ENCODE measurements at regions not wholly inside any gene's neighbourhood (a gene's known extent, or its start where the extent isn't known, plus 50 kb on each side); places are given as distances from the start of the nearest gene placed in this dataset.
"Not testable (repeated sequence)": the region's sequence is repeated elsewhere in the genome, so short reads cannot be mapped to it uniquely, and the experiment has no call there.

DNA sequence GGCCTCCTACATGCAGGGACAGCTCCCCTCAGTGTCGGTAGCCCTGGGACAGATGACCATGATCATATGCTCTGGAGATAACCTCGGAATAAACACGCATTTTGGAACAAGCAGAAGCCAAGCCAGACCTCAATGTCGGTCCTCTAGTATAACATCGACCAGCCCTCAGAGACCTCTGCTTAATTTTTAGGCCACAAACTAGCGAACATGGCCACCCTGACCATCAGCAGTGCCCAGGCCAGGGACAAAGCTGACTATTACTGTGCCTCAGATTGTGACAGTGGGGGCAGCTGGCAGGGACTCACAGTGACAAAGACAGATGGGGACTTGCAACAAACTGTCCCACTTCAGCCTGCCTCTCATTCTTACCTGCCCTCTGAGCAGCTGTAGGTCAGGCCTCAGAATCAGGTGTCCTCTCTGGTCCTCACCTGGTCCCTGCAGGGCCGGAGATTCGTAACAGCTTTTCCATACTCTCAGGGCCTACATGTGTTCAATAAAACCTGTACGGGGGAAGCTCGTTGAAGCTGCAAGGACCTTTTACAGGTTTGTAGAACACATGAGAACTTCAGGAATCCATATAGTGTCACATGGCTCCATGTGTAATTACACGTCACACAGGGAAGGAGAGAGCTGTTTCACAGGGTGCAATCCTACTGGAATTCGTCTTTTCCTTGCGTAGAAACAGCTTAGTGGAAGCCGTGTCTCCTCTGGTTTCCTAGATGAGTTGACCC lies 72.8 kb upstream of the IGLL5 start:
- TF ChIP-seq POLR2A (IDR thresholded peaks at IDR 0.05; ENCODE audit: low read length) = no peak
- TF ChIP-seq GATA1 (IDR thresholded peaks at IDR 0.05; ENCODE audit: low read depth, low read length) = no peak
- DNase-seq = no peak

DNA sequence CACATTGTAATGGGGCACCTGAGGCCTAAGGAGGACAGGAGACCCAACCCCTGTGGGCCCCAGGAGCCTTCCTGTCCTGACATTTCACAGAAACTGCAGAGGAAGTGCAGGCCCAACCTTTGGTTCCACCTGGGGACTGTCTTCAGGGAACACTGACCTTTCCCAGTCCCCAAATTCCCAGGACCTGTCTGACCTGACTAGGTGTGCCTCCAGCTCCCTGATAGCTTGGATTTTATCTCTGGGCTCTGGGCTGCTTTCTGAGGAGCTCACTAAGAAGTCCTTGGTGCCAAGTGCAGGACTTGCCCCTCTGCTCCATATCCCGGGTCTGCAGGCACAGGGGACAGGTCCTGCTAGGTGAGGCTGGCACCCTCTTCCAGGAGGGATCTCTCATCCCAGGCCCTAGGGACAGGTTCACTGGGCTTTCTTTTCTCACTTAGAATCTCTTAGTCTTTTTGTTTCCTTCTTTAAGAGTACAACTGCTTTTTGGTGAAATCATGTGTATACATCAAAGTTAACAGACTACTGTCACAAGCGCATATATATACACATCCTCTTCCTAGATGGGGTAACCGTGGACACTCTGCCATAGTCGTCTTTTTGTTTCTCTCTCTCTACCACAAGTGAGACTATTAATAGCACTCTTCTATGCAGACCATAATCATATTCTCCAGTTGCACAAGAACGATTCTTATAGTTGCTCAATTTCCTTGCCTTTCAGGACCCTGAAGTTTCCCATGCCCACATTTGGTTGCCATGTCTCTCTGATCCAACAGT lies 72.0 kb upstream of the IGLL5 start:
- no peak for TF ChIP-seq POLR2A (IDR thresholded peaks at IDR 0.05; ENCODE audit: low read length)
- TF ChIP-seq GATA1 (IDR thresholded peaks at IDR 0.05; ENCODE audit: low read depth, low read length) = no peak
- no peak for DNase-seq

- no peak for TF ChIP-seq GATA1 (IDR thresholded peaks at IDR 0.05; ENCODE audit: low read depth, low read length)
- TF ChIP-seq POLR2A (IDR thresholded peaks at IDR 0.05; ENCODE audit: low read length) = no peak
- DNase-seq = no peak
Observed at GRCh38 chr22:22816171-22816514, 71.5 kb upstream of the IGLL5 start.

- DNase-seq = no peak
- no peak for TF ChIP-seq POLR2A (IDR thresholded peaks at IDR 0.05; ENCODE audit: low read length)
- no peak for TF ChIP-seq GATA1 (IDR thresholded peaks at IDR 0.05; ENCODE audit: low read depth, low read length)
Observed at GRCh38 chr22:22816766-22817410, 70.7 kb upstream of the IGLL5 start.

- TF ChIP-seq POLR2A (IDR thresholded peaks at IDR 0.05; ENCODE audit: low read length) = no peak
- no peak for TF ChIP-seq GATA1 (IDR thresholded peaks at IDR 0.05; ENCODE audit: low read depth, low read length)
- DNase-seq = no peak
Observed at GRCh38 chr22:22817468-22818201, 70.0 kb upstream of the IGLL5 start.

DNA sequence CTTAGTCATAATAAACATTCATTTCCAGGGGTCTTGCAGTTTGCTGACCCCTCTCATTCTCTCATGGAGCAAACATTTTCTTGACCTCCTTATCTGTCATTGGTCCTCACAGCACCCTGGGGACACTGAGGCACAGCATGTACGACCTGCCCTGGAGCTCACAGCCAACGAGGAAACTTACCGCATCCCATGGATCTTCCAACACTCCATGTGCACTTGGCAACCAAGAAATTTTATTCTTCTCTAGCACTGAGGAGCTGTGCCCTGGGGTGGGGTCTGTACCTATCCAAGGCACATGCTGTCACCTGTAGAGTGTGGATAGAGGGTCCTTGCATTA lies 69.4 kb upstream of the IGLL5 start:
- no peak for DNase-seq
- TF ChIP-seq GATA1 (IDR thresholded peaks at IDR 0.05; ENCODE audit: low read depth, low read length) (no peak), POLR2A (IDR thresholded peaks at IDR 0.05; ENCODE audit: low read length) (no peak)

DNA sequence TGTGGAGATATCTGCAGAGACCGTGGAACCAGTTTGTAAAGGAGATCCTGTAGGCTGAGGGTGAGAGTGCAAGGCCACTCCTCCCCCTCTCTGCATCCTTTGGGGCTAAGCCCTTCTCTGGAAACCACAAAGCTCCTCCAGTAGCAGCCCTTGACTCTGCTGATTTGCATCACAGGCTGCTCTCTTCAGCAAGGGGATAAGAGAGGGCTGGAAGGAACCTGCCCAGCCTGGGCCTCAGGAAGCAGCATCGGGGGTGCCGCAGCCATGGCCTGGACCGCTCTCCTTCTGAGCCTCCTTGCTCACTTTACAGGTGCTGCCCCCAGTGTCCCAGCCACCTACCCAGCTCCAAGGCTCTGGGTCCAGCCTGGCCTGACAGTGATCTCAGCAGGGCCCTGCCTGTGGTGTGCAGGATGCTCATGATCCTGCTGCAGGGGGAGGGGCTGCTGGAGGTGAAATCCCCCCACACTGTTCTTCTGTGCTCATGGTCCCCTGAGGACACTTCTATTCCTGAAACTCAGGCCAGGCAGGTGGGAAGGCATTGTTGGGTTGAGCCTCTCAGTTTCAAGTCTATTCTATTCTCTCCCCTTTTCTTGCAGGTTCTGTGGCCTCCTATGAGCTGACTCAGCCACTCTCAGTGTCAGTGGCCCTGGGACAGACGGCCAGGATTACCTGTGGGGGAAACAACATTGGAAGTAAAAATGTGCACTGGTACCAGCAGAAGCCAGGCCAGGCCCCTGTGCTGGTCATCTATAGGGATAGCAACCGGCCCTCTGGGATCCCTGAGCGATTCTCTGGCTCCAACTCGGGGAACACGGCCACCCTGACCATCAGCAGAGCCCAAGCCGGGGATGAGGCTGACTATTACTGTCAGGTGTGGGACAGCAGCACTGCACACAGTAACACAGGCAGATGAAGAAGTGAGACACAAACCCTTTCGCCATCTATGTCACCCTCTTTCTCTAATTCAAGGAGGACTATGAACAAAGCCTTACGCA lies 68.5 kb upstream of the IGLL5 start:
- TF ChIP-seq POLR2A (IDR thresholded peaks at IDR 0.05; ENCODE audit: low read length) = no peak
- TF ChIP-seq GATA1 (IDR thresholded peaks at IDR 0.05; ENCODE audit: low read depth, low read length) = no peak
- no peak for DNase-seq

GRCh38 chr22:22820076-22820475 lies 67.5 kb upstream of the IGLL5 start:
- TF ChIP-seq POLR2A (IDR thresholded peaks at IDR 0.05; ENCODE audit: low read length) = no peak
- no peak for TF ChIP-seq GATA1 (IDR thresholded peaks at IDR 0.05; ENCODE audit: low read depth, low read length)
- DNase-seq = no peak

GRCh38 chr22:22820626-22821025 lies 67.0 kb upstream of the IGLL5 start:
- no peak for DNase-seq
- no peak for TF ChIP-seq POLR2A (IDR thresholded peaks at IDR 0.05; ENCODE audit: low read length)

GRCh38 chr22:22821340-22821739 lies 66.3 kb upstream of the IGLL5 start:
- DNase-seq = no peak
- TF ChIP-seq GATA1 (IDR thresholded peaks at IDR 0.05; ENCODE audit: low read depth, low read length) (no peak), POLR2A (IDR thresholded peaks at IDR 0.05; ENCODE audit: low read length) (no peak)

- DNase-seq = no peak
Observed at GRCh38 chr22:22822106-22822505, 65.5 kb upstream of the IGLL5 start.

DNA sequence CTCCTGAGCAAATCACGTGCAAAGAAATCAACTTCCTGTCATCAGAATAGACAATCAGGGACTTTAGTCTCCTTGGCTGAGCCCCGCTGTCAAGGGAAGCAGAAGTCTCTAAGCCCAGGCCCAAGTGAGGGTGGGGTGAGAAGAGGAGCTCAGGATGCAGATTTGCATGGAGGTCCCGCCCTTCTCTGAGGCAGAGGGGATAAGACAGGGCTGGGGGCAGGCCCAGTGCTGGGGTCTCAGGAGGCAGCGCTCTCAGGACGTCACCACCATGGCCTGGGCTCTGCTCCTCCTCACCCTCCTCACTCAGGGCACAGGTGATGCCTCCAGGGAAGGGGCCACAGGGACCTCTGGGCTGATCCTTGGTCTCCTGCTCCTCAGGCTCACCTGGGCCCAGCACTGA lies 65.1 kb upstream of the IGLL5 start:
- not testable (repeated sequence) for DNase-seq

More at GRCh38 chr22:22822106-22822505, 65.5 kb upstream of the IGLL5 start:
- TF ChIP-seq GATA1 (IDR thresholded peaks at IDR 0.05; ENCODE audit: low read depth, low read length) (no peak), POLR2A (IDR thresholded peaks at IDR 0.05; ENCODE audit: low read length) (no peak)

GRCh38 chr22:22823131-22823810 lies 64.3 kb upstream of the IGLL5 start:
- DNase-seq = no peak
- no peak for TF ChIP-seq POLR2A (IDR thresholded peaks at IDR 0.05; ENCODE audit: low read length)
- TF ChIP-seq GATA1 (IDR thresholded peaks at IDR 0.05; ENCODE audit: low read depth, low read length) = no peak
